ENCODE measurements at regions not wholly inside any gene's neighbourhood (a gene's known extent, or its start where the extent isn't known, plus 50 kb on each side); places are given as distances from the start of the nearest gene placed in this dataset.

- no peak for TF ChIP-seq CTCF (IDR thresholded peaks at IDR 0.05)
- TF ChIP-seq POLR2A (IDR thresholded peaks at IDR 0.05): no peak
- no peak for TF ChIP-seq POLR2AphosphoS5 (IDR thresholded peaks at IDR 0.05)
Observed at GRCh38 chr6:14422917-14423316, 305.3 kb downstream of the CD83 start.
